ENCODE measurements at regions not wholly inside any gene's neighbourhood (a gene's known extent, or its start where the extent isn't known, plus 50 kb on each side); places are given as distances from the start of the nearest gene placed in this dataset.
A peak's percentile ranks its signal among the peaks of the same experiment; 100 is the strongest.

- no peaks in the 10 kb centered on the region for H3K27me3 ChIP-seq (ENCODE audit: insufficient read depth, low read depth)
- 0 out of 2 replicates have a peak overlapping the region, but pooled peaks have one; percentile 4 for H3K4me2 ChIP-seq
- DNase-seq, result peak; percentile 15 to 52
- intact Hi-C loops (cut with micrococcal nuclease; ENCODE audit: unreplicated experiment), result no loop called here
- BruUV-seq (replicated peaks), result no TSS peak
- peaks cover 9% of the 10 kb centered on the region for H3F3A ChIP-seq (ENCODE audit: insufficient read depth, low read depth)
- TF ChIP-seq CTCF (conservative IDR thresholded peaks at IDR 0.05), result no peak
- no peak for TF ChIP-seq EZH2 (IDR thresholded peaks at IDR 0.05; ENCODE audit: low read depth)
- H3K27ac ChIP-seq, result peak overlapping the region; percentile 25; the same call in 1 of the 2 replicates
- H4K20me1 ChIP-seq (ENCODE audit: insufficient read depth), result no peaks in the 10 kb centered on the region
- POLR2A ChIA-PET (ENCODE audit: unreplicated experiment), result interaction anchor here (0.7 kb wide), 1 partner anchor 759 kb away, joined by 4 read pairs; the partner anchor contains the start of gene TBC1D5
- peaks cover 15% of the 10 kb centered on the region for H3K4me1 ChIP-seq (replicated peaks; ENCODE audit: insufficient read depth)
- no peak overlapping the region for H2AFZ ChIP-seq
- H3K36me3 ChIP-seq (ENCODE audit: low read depth), result no peaks in the 10 kb centered on the region
- no peaks in the 10 kb centered on the region for H3K79me2 ChIP-seq (ENCODE audit: low read depth)
- CTCF ChIA-PET, result no interaction called here
- no peak overlapping the region for H3K4me3 ChIP-seq
- H3K9me3 ChIP-seq (ENCODE audit: insufficient read depth, low read depth), result no peaks in the 10 kb centered on the region
- H3K9me2 ChIP-seq (ENCODE audit: insufficient read depth), result no peaks in the 10 kb centered on the region
Observed at GRCh38 chr3:18501679-18502343, 76.7 kb upstream of the SATB1 start.

DNA sequence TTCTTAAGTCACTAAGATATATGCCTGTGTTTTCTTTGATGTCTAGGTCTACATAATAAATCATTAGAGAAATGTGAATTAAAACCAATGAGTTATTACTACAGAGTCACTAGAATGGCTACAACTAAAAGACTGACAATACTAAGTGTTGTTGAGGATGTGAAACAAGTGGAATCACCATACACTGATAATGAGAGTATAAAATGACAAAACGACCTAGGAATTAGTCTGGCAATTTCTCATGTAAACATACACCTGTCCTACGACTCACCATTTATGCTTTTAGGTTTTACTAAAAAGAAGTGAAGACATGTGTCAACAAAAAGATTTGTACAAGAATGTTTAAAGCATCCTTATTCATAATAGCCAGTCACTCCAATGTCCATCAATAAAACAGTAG lies 75.2 kb upstream of the SATB1 start:
- Histone ChIP-seq H3K9me2 (ENCODE audit: insufficient read depth) (no peaks in the 10 kb centered on the region), H3F3A (ENCODE audit: insufficient read depth, low read depth) (peaks cover 9% of the 10 kb centered on the region), H3K79me2 (ENCODE audit: low read depth) (no peaks in the 10 kb centered on the region), H3K36me3 (ENCODE audit: low read depth) (no peaks in the 10 kb centered on the region), H3K4me2 (no peak overlapping the region), H3K27me3 (ENCODE audit: insufficient read depth, low read depth) (no peaks in the 10 kb centered on the region), H2AFZ (no peak overlapping the region), H3K4me1 (replicated peaks; ENCODE audit: insufficient read depth) (peaks cover 15% of the 10 kb centered on the region), H3K4me3 (no peak overlapping the region), H3K27ac (no peak overlapping the region), H3K9me3 (ENCODE audit: insufficient read depth, low read depth) (no peaks in the 10 kb centered on the region), H4K20me1 (ENCODE audit: insufficient read depth) (no peaks in the 10 kb centered on the region)
- DNase-seq, result no peak
- BruUV-seq (replicated peaks), result no TSS peak
- TF ChIP-seq CTCF (conservative IDR thresholded peaks at IDR 0.05) (no peak), EZH2 (IDR thresholded peaks at IDR 0.05; ENCODE audit: low read depth) (no peak)
- POLR2A ChIA-PET (ENCODE audit: unreplicated experiment), result no interaction called here
- intact Hi-C loops (cut with micrococcal nuclease; ENCODE audit: unreplicated experiment), result no loop called here
- CTCF ChIA-PET, result no interaction called here

DNA sequence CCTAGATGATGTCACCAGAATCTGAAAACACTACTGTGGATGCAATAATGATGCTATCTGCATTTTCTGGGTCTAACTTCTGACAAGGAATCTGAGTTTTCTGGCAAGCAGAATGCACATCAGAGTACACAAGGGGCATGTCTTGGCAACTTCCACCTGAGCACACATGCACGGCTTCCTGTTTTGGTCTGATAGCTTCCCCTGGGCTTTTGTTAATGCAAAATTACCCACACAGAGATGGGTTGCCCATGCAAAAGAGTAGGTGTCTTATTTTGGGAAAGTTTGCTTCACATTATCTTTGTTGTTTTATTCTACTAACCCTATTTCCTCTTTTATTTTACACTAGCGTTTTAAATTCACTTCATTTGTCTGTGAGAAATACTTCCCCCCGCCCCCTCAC lies 74.2 kb upstream of the SATB1 start:
- Histone ChIP-seq H3K27ac (no peak overlapping the region), H3K36me3 (ENCODE audit: low read depth) (no peaks in the 10 kb centered on the region)
- BruUV-seq (replicated peaks), result no TSS peak

More for the DNA sequence above, 74.2 kb upstream of the SATB1 start:
- TF ChIP-seq CTCF (conservative IDR thresholded peaks at IDR 0.05) (no peak), EZH2 (IDR thresholded peaks at IDR 0.05; ENCODE audit: low read depth) (no peak)
- Histone ChIP-seq H3K9me2 (ENCODE audit: insufficient read depth) (no peaks in the 10 kb centered on the region), H3K4me3 (no peak overlapping the region), H3K79me2 (ENCODE audit: low read depth) (no peaks in the 10 kb centered on the region), H3F3A (ENCODE audit: insufficient read depth, low read depth) (peaks cover 9% of the 10 kb centered on the region), H3K4me2 (no peak overlapping the region), H2AFZ (no peak overlapping the region), H3K4me1 (replicated peaks; ENCODE audit: insufficient read depth) (peaks cover 15% of the 10 kb centered on the region), H3K9me3 (ENCODE audit: insufficient read depth, low read depth) (no peaks in the 10 kb centered on the region), H4K20me1 (ENCODE audit: insufficient read depth) (no peaks in the 10 kb centered on the region), H3K27me3 (ENCODE audit: insufficient read depth, low read depth) (no peaks in the 10 kb centered on the region)
- no peak for DNase-seq
- intact Hi-C loops (cut with micrococcal nuclease; ENCODE audit: unreplicated experiment), result no loop called here
- CTCF ChIA-PET, result no interaction called here
- POLR2A ChIA-PET (ENCODE audit: unreplicated experiment), result no interaction called here
